ENCODE measurements at regions not wholly inside any gene's neighbourhood (a gene's known extent, or its start where the extent isn't known, plus 50 kb on each side); places are given as distances from the start of the nearest gene placed in this dataset.

DNA sequence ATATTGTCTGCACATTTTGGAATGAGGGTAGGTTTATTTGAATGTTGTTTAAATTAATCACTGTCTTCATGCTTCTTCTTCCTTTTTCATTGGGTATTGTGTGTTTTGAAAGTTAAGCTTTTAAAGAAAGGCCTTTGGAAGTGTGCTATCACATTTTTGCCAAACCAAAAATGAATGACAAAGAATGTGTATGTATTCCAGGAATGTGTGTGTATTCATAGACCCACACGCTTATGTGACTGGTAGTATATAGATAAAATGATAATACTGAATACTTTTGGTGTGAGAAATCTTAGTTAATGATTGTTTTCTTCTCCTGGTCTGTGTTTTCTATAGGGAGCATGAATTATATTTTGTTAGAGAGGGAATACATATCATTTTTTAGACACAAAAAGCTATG, 404.4 kb downstream of the TLL1 start:
- TF ChIP-seq, protein P1, sequence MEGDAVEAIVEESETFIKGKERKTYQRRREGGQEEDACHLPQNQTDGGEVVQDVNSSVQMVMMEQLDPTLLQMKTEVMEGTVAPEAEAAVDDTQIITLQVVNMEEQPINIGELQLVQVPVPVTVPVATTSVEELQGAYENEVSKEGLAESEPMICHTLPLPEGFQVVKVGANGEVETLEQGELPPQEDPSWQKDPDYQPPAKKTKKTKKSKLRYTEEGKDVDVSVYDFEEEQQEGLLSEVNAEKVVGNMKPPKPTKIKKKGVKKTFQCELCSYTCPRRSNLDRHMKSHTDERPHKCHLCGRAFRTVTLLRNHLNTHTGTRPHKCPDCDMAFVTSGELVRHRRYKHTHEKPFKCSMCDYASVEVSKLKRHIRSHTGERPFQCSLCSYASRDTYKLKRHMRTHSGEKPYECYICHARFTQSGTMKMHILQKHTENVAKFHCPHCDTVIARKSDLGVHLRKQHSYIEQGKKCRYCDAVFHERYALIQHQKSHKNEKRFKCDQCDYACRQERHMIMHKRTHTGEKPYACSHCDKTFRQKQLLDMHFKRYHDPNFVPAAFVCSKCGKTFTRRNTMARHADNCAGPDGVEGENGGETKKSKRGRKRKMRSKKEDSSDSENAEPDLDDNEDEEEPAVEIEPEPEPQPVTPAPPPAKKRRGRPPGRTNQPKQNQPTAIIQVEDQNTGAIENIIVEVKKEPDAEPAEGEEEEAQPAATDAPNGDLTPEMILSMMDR (IDR thresholded peaks at IDR 0.05) = no peak
- no peak for TF ChIP-seq EP300 (IDR thresholded peaks at IDR 0.05; ENCODE audit: low read depth)
